ENCODE measurements at regions not wholly inside any gene's neighbourhood (a gene's known extent, or its start where the extent isn't known, plus 50 kb on each side); places are given as distances from the start of the nearest gene placed in this dataset.
"Not testable (repeated sequence)": the region's sequence is repeated elsewhere in the genome, so short reads cannot be mapped to it uniquely, and the experiment has no call there.

- DNase-seq, result no peak
Observed at GRCh38 chr9:33695856-33696255, 99.5 kb upstream of the PRSS3 start.

- no peak for DNase-seq
Observed at GRCh38 chr9:33697171-33697570, 98.2 kb upstream of the PRSS3 start.

GRCh38 chr9:33698267-33698666 is 97.1 kb upstream of the PRSS3 start:
- no peak for DNase-seq

- DNase-seq, result not testable (repeated sequence)
Observed at GRCh38 chr9:33700940-33701339, 94.4 kb upstream of the PRSS3 start.

- no peak for DNase-seq
Observed at GRCh38 chr9:33703430-33704102, 91.8 kb upstream of the PRSS3 start.

GRCh38 chr9:33705440-33705839 is 89.9 kb upstream of the PRSS3 start:
- DNase-seq, result not testable (repeated sequence)

- DNase-seq, result no peak
Observed at GRCh38 chr9:33708441-33708840, 86.9 kb upstream of the PRSS3 start.

- DNase-seq, result peak; percentile 33
Observed at GRCh38 chr9:33709269-33709668, 86.1 kb upstream of the PRSS3 start.

GRCh38 chr9:33711418-33711817 is 83.9 kb upstream of the PRSS3 start:
- DNase-seq, result not testable (repeated sequence)

- peak; percentile 70 for DNase-seq
Observed at GRCh38 chr9:33714989-33715388, 80.4 kb upstream of the PRSS3 start.

GRCh38 chr9:33718987-33719386 is 76.4 kb upstream of the PRSS3 start:
- no peak for DNase-seq

GRCh38 chr9:33719581-33720374 is 75.6 kb upstream of the PRSS3 start:
- DNase-seq, result peak; percentile 67

- peak; percentile 93 for DNase-seq
Observed at GRCh38 chr9:33721674-33722358, 73.5 kb upstream of the PRSS3 start.

- DNase-seq, result no peak
Observed at GRCh38 chr9:33722359-33722675, 73.0 kb upstream of the PRSS3 start.

- no peak for DNase-seq
Observed at GRCh38 chr9:33728613-33729012, 66.7 kb upstream of the PRSS3 start.

GRCh38 chr9:33731142-33731541 is 64.2 kb upstream of the PRSS3 start:
- DNase-seq, result no peak

GRCh38 chr9:33731625-33732024 is 63.7 kb upstream of the PRSS3 start:
- no peak for DNase-seq

GRCh38 chr9:33734247-33734940 is 61.0 kb upstream of the PRSS3 start:
- DNase-seq, result not testable (repeated sequence)

GRCh38 chr9:33734941-33735835 is 60.2 kb upstream of the PRSS3 start:
- not testable (repeated sequence) for DNase-seq

GRCh38 chr9:33737811-33738606 is 57.4 kb upstream of the PRSS3 start:
- DNase-seq, result peak; percentile 75

- DNase-seq, result no peak
Observed at GRCh38 chr9:33739398-33739797, 56.0 kb upstream of the PRSS3 start.

All from hematopoietic multipotent progenitor cell treated with erythropoietin and hydrocortisone succinate and interleukin-3 and kit ligand, for 6 days (in vitro differentiated cells).